Lower leg skin (tissue), 3 donors: ENCODE measurements at regions not wholly inside any gene's neighbourhood (a gene's known extent, or its start where the extent isn't known, plus 50 kb on each side); places are given as distances from the start of the nearest gene placed in this dataset.

ENCODE experiments used
- POLR2A ChIP-seq, 2 donors: fragments of 450-650 bp; IDR thresholded peaks; one replicate each; pipeline ENCODE4 v1.6.1; 2016 to 2017; ENCODE audit warnings: antibody characterized with exemption in 2 of 2, mild to moderate bottlenecking in 1 of 2, moderate library complexity in 1 of 2
- TF ChIP-seq, protein P1 (sequence below), 3 donors: fragments of 450-650 bp; IDR thresholded peaks; one replicate each; pipeline ENCODE4 v1.5.1; 2016; ENCODE audit warnings: antibody characterized with exemption in 3 of 3, mild to moderate bottlenecking in 3 of 3, moderate library complexity in 2 of 3

DNA sequence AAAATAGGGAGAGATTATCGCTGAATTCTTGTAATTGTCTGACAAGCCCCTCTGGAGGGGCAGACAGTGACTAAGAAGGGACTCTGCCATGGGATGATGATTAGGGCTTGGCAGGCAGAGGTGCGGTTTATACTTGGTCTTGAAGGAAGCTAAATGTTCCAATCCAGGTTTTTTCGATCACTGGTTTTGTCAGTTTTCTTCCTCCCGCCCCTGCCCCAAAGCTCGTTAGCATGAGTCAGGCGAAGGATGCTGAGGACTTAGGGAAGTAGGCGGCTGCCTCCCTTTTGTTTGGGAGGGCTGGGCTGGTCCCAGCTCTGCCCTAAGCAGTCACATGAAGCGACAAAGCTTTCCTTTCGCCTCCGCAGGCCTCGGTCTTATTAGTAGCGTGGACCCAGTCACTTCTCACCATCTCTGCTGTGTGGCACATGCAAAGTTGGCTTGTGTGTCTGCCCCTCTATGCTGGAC, 314.2 kb downstream of the CDC5L start:
- TF ChIP-seq, protein P1, sequence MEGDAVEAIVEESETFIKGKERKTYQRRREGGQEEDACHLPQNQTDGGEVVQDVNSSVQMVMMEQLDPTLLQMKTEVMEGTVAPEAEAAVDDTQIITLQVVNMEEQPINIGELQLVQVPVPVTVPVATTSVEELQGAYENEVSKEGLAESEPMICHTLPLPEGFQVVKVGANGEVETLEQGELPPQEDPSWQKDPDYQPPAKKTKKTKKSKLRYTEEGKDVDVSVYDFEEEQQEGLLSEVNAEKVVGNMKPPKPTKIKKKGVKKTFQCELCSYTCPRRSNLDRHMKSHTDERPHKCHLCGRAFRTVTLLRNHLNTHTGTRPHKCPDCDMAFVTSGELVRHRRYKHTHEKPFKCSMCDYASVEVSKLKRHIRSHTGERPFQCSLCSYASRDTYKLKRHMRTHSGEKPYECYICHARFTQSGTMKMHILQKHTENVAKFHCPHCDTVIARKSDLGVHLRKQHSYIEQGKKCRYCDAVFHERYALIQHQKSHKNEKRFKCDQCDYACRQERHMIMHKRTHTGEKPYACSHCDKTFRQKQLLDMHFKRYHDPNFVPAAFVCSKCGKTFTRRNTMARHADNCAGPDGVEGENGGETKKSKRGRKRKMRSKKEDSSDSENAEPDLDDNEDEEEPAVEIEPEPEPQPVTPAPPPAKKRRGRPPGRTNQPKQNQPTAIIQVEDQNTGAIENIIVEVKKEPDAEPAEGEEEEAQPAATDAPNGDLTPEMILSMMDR (IDR thresholded peaks at IDR 0.05) = no peak
- no peak for TF ChIP-seq POLR2A (IDR thresholded peaks at IDR 0.05)
